B cell (primary cell): ENCODE measurements at regions not wholly inside any gene's neighbourhood (a gene's known extent, or its start where the extent isn't known, plus 50 kb on each side); places are given as distances from the start of the nearest gene placed in this dataset.

Experiments
- ATAC-seq: fragments of 200-7000 bp; cut with Tn5 transposase; one replicate; pipeline ENCODE4 v1.10.0; 2021; ENCODE audit warnings: low read depth, mild to moderate bottlenecking, moderate number of reproducible peaks, moderate library complexity
- CTCF ChIA-PET: fragments of 350-600 bp; sonication (Branson Sonifier 250); formaldehyde crosslinking; loops from one replicate; lab custom pipeline; 2021; ENCODE audit warnings: antibody characterized with exemption, inconsistent platforms; lab: Charles Lee
- POLR2A ChIA-PET: fragments of 350-600 bp; sonication (Branson Sonifier 250); formaldehyde crosslinking; loops from one replicate; lab custom pipeline; 2021; ENCODE audit warnings: antibody characterized with exemption; lab: Charles Lee
- DNase-seq: peaks from one replicate; pipeline ENCODE4 v3.0.0; 2013
- H2AFZ ChIP-seq: 2 replicates; pipeline ENCODE4 v1.6.1; 2012; ENCODE audit warnings: mild to moderate bottlenecking, low read depth, low read length; ENCODE audit not compliant: insufficient read depth, poor library complexity, severe bottlenecking
- H3K27ac ChIP-seq, 2 donors: 1 replicate in 1 of 2; 2 replicates in 1 of 2; pipeline ENCODE4 v1.5.1; 2012 to 2013; ENCODE audit warnings: low read length in 2 of 2, mild to moderate bottlenecking in 2 of 2, moderate library complexity in 1 of 2
- H3K27me3 ChIP-seq, 4 experiments: fragments of 200-600 bp in 1 of 4; sonication (generic) in 1 of 4; replicated peaks in 1 of 4; 1 replicate in 2 of 4; 2 replicates in 2 of 4; pipeline versions ENCODE4 v1.6.1 to v1.7.0; 2013 to 2016; ENCODE audit warnings: low read length in 3 of 4, mild to moderate bottlenecking in 2 of 4, mixed read lengths in 1 of 4, moderate library complexity in 1 of 4; ENCODE audit not compliant: insufficient read depth in 4 of 4, control insufficient read depth in 3 of 4; ENCODE audit errors: control extremely low read depth in 1 of 4
- H3K36me3 ChIP-seq, 2 experiments: replicated peaks in 1 of 2; 1 replicate in 1 of 2; 2 replicates in 1 of 2; pipeline versions ENCODE4 v1.6.1 to v1.7.1; 2013; ENCODE audit warnings: low read length in 1 of 2; ENCODE audit not compliant: insufficient read depth in 2 of 2, control insufficient read depth in 1 of 2; ENCODE audit errors: control extremely low read depth in 1 of 2, extremely low read depth in 1 of 2
- H3K4me1 ChIP-seq, 2 donors: fragments of 200-600 bp in 1 of 2; sonication (generic) in 1 of 2; 1 replicate in 1 of 2; 2 replicates in 1 of 2; pipeline versions ENCODE4 v1.5.1 to v1.6.1; 2013 to 2017; ENCODE audit warnings: low read length in 2 of 2; ENCODE audit not compliant: control insufficient read depth in 2 of 2, insufficient read depth in 2 of 2
- H3K4me2 ChIP-seq: replicated peaks from 2 replicates; pipeline ENCODE3; 2012; ENCODE audit warnings: mild to moderate bottlenecking, low read depth, low read length; ENCODE audit not compliant: poor library complexity, severe bottlenecking
- H3K4me3 ChIP-seq, 5 experiments: fragments of 200-600 bp in 1 of 5; sonication (generic) in 1 of 5; 1 replicate in 3 of 5; 2 replicates in 2 of 5; pipeline versions ENCODE4 v1.5.1 to v1.7.0; 2011 to 2016; ENCODE audit warnings: low read length in 4 of 5, mild to moderate bottlenecking in 4 of 5, low read depth in 2 of 5, control low read depth in 1 of 5, moderate library complexity in 1 of 5; ENCODE audit not compliant: insufficient read depth in 1 of 5; ENCODE audit errors: control extremely low read depth in 1 of 5, extremely low read depth in 1 of 5
- H3K79me2 ChIP-seq: fragments of 200-600 bp; sonication (generic); one replicate; pipeline ENCODE4 v1.6.0; 2016; ENCODE audit warnings: low read length; ENCODE audit not compliant: control insufficient read depth, insufficient read depth
- H3K9ac ChIP-seq: fragments of 200-600 bp; sonication (generic); 2 replicates; pipeline ENCODE4 v1.6.1; 2017; ENCODE audit warnings: mild to moderate bottlenecking, low read length, moderate library complexity
- H3K9me3 ChIP-seq, 3 donors: one replicate each; pipeline versions ENCODE4 v1.6.1 to v1.7.1; 2013; ENCODE audit warnings: low read length in 2 of 3; ENCODE audit not compliant: control insufficient read depth in 2 of 3, insufficient read depth in 1 of 3; ENCODE audit errors: control extremely low read depth in 1 of 3
- H4K20me1 ChIP-seq: 2 replicates; pipeline ENCODE4 v1.6.0; 2012; ENCODE audit warnings: mild to moderate bottlenecking, low read length; ENCODE audit not compliant: insufficient read depth, control insufficient read depth, poor library complexity, severe bottlenecking
- H3K27ac Mint-ChIP-seq: one replicate; pipeline ENCODE4 v1.8.0; 2021; ENCODE audit warnings: mixed read lengths
- H3K27me3 Mint-ChIP-seq: one replicate; pipeline ENCODE4 v1.8.0; 2021; ENCODE audit warnings: mixed read lengths
- H3K4me1 Mint-ChIP-seq: one replicate; pipeline ENCODE4 v1.8.0; 2021; ENCODE audit warnings: mixed read lengths
- H3K4me3 Mint-ChIP-seq: one replicate; pipeline ENCODE4 v1.8.0; 2021; ENCODE audit warnings: mixed read lengths
- H3K9me3 Mint-ChIP-seq: one replicate; pipeline ENCODE4 v1.8.0; 2022; ENCODE audit warnings: mixed read lengths; ENCODE audit not compliant: insufficient read depth
- EZH2 ChIP-seq: IDR thresholded peaks from 2 replicates; pipeline ENCODE4 v1.6.1; 2012; ENCODE audit warnings: borderline replicate concordance, low read depth, mild to moderate bottlenecking, moderate library complexity, low read length; ENCODE audit not compliant: insufficient read depth, poor library complexity, severe bottlenecking
- WGBS: methylation state at CpG from one replicate; pipeline ENCODE4 v1.1.5; 2013; ENCODE audit warnings: missing lambda C conversion rate; ENCODE audit not compliant: insufficient coverage; 5-methylcytosine and 5-hydroxymethylcytosine counted together
- intact Hi-C: fragments of 100-400 bp; cut with micrococcal nuclease; formaldehyde crosslinking; loops from one replicate; pipeline ENCODE4 v1.10.0; 2022
- TF ChIP-seq, protein P1 (sequence below): fragments of 200-600 bp; IDR thresholded peaks from one replicate; pipeline ENCODE4 v1.8.0; 2022; ENCODE audit warnings: antibody characterized with exemption, mild to moderate bottlenecking

DNA sequence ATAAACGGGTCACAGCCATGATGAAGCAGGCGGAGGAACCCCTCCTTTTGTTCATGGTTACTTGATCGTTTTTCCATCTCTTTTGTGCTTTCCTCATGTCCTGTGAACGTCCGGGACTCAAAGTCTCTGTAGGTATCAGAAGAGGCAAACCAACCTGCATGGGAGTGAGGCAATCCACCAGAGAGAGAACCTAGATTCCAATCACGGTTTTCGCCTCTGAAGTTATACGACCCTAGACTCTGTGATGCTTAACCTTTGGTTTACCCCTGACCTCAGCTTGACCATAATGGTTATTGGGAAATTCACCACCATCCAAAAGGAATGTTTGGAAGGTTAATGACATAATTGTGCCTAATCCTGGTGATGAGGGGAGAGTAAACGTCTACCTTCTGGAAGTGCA lies 186.8 kb upstream of the PRICKLE1 start:
- TF ChIP-seq, protein P1, sequence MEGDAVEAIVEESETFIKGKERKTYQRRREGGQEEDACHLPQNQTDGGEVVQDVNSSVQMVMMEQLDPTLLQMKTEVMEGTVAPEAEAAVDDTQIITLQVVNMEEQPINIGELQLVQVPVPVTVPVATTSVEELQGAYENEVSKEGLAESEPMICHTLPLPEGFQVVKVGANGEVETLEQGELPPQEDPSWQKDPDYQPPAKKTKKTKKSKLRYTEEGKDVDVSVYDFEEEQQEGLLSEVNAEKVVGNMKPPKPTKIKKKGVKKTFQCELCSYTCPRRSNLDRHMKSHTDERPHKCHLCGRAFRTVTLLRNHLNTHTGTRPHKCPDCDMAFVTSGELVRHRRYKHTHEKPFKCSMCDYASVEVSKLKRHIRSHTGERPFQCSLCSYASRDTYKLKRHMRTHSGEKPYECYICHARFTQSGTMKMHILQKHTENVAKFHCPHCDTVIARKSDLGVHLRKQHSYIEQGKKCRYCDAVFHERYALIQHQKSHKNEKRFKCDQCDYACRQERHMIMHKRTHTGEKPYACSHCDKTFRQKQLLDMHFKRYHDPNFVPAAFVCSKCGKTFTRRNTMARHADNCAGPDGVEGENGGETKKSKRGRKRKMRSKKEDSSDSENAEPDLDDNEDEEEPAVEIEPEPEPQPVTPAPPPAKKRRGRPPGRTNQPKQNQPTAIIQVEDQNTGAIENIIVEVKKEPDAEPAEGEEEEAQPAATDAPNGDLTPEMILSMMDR: no peak
- TF ChIP-seq EZH2: no peak
- no peaks in the 10 kb centered on the region for H3K79me2 ChIP-seq
- no peaks in the 10 kb centered on the region for H3K4me1 ChIP-seq
- intact Hi-C loops: no loop called here
- no peaks in the 10 kb centered on the region for H3K4me1 Mint-ChIP-seq
- H2AFZ ChIP-seq: no peak overlapping the region
- no peaks in the 10 kb centered on the region for H3K27me3 Mint-ChIP-seq
- no peaks in the 10 kb centered on the region for H3K27me3 ChIP-seq
- no peaks in the 10 kb centered on the region for H4K20me1 ChIP-seq
- peaks cover 0 to 6% (median 0%) of the 10 kb centered on the region in 3 donors for H3K9me3 ChIP-seq
- POLR2A ChIA-PET: no interaction called here
- WGBS: 82% methylated on average over 5 of the region's 9 CpGs
- H3K4me2 ChIP-seq: no peak overlapping the region
- no peak for ATAC-seq
- CTCF ChIA-PET: no interaction called here
- H3K27ac Mint-ChIP-seq: no peak overlapping the region
- H3K9ac ChIP-seq: no peak overlapping the region
- H3K4me3 ChIP-seq: no peak overlapping the region
- no peak overlapping the region for H3K4me3 Mint-ChIP-seq
- H3K9me3 Mint-ChIP-seq: peaks cover 2% of the 10 kb centered on the region
- no peaks in the 10 kb centered on the region for H3K36me3 ChIP-seq
- DNase-seq: no peak
- H3K27ac ChIP-seq: no peak overlapping the region

GRCh38 chr12:42774238-42774637 lies 184.7 kb upstream of the PRICKLE1 start:
- Histone ChIP-seq H3K27ac (no peak overlapping the region), H2AFZ (no peak overlapping the region), H3K9ac (no peak overlapping the region), H3K27me3 (no peaks in the 10 kb centered on the region), H3K9me3 (peaks cover 0 to 6% (median 0%) of the 10 kb centered on the region in 3 donors), H3K4me2 (no peak overlapping the region), H3K36me3 (no peaks in the 10 kb centered on the region), H4K20me1 (no peaks in the 10 kb centered on the region), H3K4me3 (no peak overlapping the region), H3K4me1 (no peaks in the 10 kb centered on the region), H3K79me2 (no peaks in the 10 kb centered on the region)
- intact Hi-C loops: no loop called here
- WGBS: no CpG with 5 or more reads among the region's 3 CpGs
- ChIA-PET POLR2A (no interaction called here), CTCF (no interaction called here)
- TF ChIP-seq, protein P1: no peak
- no peak for TF ChIP-seq EZH2
- no peak for ATAC-seq
- DNase-seq: no peak
- H3K27me3 Mint-ChIP-seq: no peaks in the 10 kb centered on the region
- H3K9me3 Mint-ChIP-seq: peaks cover 2% of the 10 kb centered on the region
- H3K4me3 Mint-ChIP-seq: no peak overlapping the region
- H3K27ac Mint-ChIP-seq: no peak overlapping the region
- H3K4me1 Mint-ChIP-seq: no peaks in the 10 kb centered on the region
